Ovary (tissue), 3 donors: ENCODE measurements at regions not wholly inside any gene's neighbourhood (a gene's known extent, or its start where the extent isn't known, plus 50 kb on each side); places are given as distances from the start of the nearest gene placed in this dataset.

Experiments
- EP300 ChIP-seq: sonication (generic); formaldehyde crosslinking; IDR thresholded peaks from one replicate; pipeline ENCODE4 v1.6.1; 2017; ENCODE audit warnings: antibody characterized with exemption
- POLR2A ChIP-seq: fragments of 450-650 bp; IDR thresholded peaks from one replicate; pipeline ENCODE4 v1.6.1; 2017; ENCODE audit warnings: antibody characterized with exemption, mild to moderate bottlenecking, moderate library complexity
- TF ChIP-seq, protein P1 (sequence below), 3 donors: fragments of 450-650 bp in 2 of 3; fragments of 200-600 bp in 1 of 3; IDR thresholded peaks; one replicate each; pipeline versions ENCODE4 v1.5.1 to v1.8.0; 2016 to 2022; ENCODE audit warnings: antibody characterized with exemption in 3 of 3, mild to moderate bottlenecking in 1 of 3
- donor health status: DM: no; HTN: no; CAD: no.

DNA sequence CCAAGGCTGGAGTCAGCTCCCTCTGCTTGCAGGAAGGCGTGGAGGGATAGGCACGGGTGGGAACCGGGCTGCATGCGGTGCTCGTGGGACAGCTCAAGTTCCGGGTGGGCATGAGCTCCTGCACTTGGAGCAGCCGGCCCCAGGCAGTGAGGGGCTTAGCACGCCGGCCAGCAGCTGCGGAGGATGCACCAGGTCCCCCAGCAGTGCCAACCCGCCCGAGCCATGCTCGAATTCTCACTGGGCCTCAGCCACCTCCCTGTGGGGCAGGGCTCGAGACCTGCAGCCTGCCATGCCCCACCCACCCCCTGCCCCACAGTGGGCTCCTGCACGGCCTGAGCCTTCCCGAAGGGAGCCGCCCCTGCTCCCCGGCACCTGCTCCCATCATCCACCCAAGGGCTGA, 1501.8 kb downstream of the AACS start:
- no peak for TF ChIP-seq EP300
- TF ChIP-seq, protein P1, sequence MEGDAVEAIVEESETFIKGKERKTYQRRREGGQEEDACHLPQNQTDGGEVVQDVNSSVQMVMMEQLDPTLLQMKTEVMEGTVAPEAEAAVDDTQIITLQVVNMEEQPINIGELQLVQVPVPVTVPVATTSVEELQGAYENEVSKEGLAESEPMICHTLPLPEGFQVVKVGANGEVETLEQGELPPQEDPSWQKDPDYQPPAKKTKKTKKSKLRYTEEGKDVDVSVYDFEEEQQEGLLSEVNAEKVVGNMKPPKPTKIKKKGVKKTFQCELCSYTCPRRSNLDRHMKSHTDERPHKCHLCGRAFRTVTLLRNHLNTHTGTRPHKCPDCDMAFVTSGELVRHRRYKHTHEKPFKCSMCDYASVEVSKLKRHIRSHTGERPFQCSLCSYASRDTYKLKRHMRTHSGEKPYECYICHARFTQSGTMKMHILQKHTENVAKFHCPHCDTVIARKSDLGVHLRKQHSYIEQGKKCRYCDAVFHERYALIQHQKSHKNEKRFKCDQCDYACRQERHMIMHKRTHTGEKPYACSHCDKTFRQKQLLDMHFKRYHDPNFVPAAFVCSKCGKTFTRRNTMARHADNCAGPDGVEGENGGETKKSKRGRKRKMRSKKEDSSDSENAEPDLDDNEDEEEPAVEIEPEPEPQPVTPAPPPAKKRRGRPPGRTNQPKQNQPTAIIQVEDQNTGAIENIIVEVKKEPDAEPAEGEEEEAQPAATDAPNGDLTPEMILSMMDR (IDR thresholded peaks at IDR 0.05): no peak
- no peak for TF ChIP-seq POLR2A
